ENCODE measurements at regions not wholly inside any gene's neighbourhood (a gene's known extent, or its start where the extent isn't known, plus 50 kb on each side); places are given as distances from the start of the nearest gene placed in this dataset.

GRCh38 chr2:216289470-216289869, 82.8 kb downstream of the MARCHF4 start:
- Histone ChIP-seq H3K27me3 (ENCODE audit: control insufficient read depth, insufficient read depth, low read length) (peaks cover 6% of the 10 kb centered on the region), H3K4me3 (ENCODE audit: low read length) (no peak overlapping the region), H3K9me3 (ENCODE audit: control insufficient read depth, low read depth, low read length) (no peaks in the 10 kb centered on the region), H3K27ac (ENCODE audit: low read length) (no peak overlapping the region), H3K36me3 (ENCODE audit: control insufficient read depth, insufficient read depth, low read length) (no peaks in the 10 kb centered on the region), H3K4me1 (ENCODE audit: control insufficient read depth, insufficient read depth, low read length) (peaks cover 5% of the 10 kb centered on the region)
- peak in 1 of 2 donors; percentile 47 for DNase-seq
- WGBS (ENCODE audit: insufficient coverage, low lambda C conversion rate), result 0% methylated on average over 1 of the region's 2 CpGs

DNA sequence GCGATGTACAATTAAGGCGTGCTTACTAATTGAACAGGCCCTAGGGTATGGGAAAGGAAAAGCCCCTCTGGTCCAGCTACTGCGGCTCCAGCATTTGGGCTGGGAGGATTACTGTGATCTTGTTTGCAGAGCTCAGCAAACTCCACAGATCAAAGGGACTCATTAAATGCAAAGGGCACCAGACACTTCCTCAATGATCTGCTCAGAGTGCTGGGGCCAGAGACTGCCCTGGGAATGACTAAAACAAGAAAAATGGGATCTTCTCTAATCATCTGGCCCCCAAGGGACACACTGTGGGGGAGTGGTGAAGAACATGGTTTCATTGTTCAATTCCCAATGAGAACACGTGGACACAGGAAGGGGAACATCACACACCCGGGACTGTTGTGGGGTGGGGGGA, 85.0 kb downstream of the MARCHF4 start:
- WGBS (ENCODE audit: insufficient coverage, low lambda C conversion rate), result no CpG with 5 or more reads among the region's 5 CpGs
- DNase-seq, result no peak

GRCh38 chr2:216286616-216287231, 85.6 kb downstream of the MARCHF4 start:
- no CpG with 5 or more reads among the region's 8 CpGs for WGBS (ENCODE audit: insufficient coverage, low lambda C conversion rate)
- no peak for DNase-seq
- H3K4me1 ChIP-seq (ENCODE audit: control insufficient read depth, insufficient read depth, low read length), result peaks cover 5% of the 10 kb centered on the region
- H3K4me3 ChIP-seq (ENCODE audit: low read length), result no peak overlapping the region
- no peaks in the 10 kb centered on the region for H3K36me3 ChIP-seq (ENCODE audit: control insufficient read depth, insufficient read depth, low read length)
- no peaks in the 10 kb centered on the region for H3K9me3 ChIP-seq (ENCODE audit: control insufficient read depth, low read depth, low read length)
- peaks cover 6% of the 10 kb centered on the region for H3K27me3 ChIP-seq (ENCODE audit: control insufficient read depth, insufficient read depth, low read length)
- no peak overlapping the region for H3K27ac ChIP-seq (ENCODE audit: low read length)

More for the DNA sequence above, 85.0 kb downstream of the MARCHF4 start:
- Histone ChIP-seq H3K27ac (ENCODE audit: low read length) (no peak overlapping the region), H3K4me1 (ENCODE audit: control insufficient read depth, insufficient read depth, low read length) (peaks cover 5% of the 10 kb centered on the region), H3K9me3 (ENCODE audit: control insufficient read depth, low read depth, low read length) (no peaks in the 10 kb centered on the region), H3K4me3 (ENCODE audit: low read length) (no peak overlapping the region), H3K27me3 (ENCODE audit: control insufficient read depth, insufficient read depth, low read length) (peaks cover 6% of the 10 kb centered on the region), H3K36me3 (ENCODE audit: control insufficient read depth, insufficient read depth, low read length) (no peaks in the 10 kb centered on the region)

GRCh38 chr2:216285701-216286100, 86.6 kb downstream of the MARCHF4 start:
- no peaks in the 10 kb centered on the region for H3K9me3 ChIP-seq (ENCODE audit: control insufficient read depth, low read depth, low read length)
- no peaks in the 10 kb centered on the region for H3K27me3 ChIP-seq (ENCODE audit: control insufficient read depth, insufficient read depth, low read length)
- H3K4me3 ChIP-seq (ENCODE audit: low read length), result no peak overlapping the region
- peaks cover 5% of the 10 kb centered on the region for H3K4me1 ChIP-seq (ENCODE audit: control insufficient read depth, insufficient read depth, low read length)
- no peak overlapping the region for H3K27ac ChIP-seq (ENCODE audit: low read length)
- H3K36me3 ChIP-seq (ENCODE audit: control insufficient read depth, insufficient read depth, low read length), result no peaks in the 10 kb centered on the region
- no peak for DNase-seq
- no CpG with 5 or more reads among the region's 7 CpGs for WGBS (ENCODE audit: insufficient coverage, low lambda C conversion rate)

DNA sequence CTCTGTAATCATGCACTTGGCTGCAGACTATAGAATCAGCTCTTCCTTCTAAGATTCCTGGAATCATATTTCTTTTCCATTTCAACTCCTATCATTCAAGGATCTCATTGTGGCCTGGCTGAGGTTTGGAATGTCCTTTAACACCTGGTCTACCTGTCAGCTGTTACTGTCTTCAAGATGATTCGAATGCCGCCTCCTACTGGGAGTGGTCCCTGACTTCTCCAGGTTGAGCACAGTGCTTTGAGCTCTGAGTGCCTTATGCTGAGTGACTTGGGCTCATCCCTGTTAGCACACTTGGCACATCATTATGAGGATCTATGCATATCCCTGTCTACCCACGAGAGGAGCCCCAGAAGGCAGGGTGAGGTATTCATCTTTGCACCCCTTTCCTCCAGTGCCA, 87.6 kb downstream of the MARCHF4 start:
- H3K27me3 ChIP-seq (ENCODE audit: control insufficient read depth, insufficient read depth, low read length), result no peaks in the 10 kb centered on the region
- DNase-seq, result no peak
- WGBS (ENCODE audit: insufficient coverage, low lambda C conversion rate), result no CpG with 5 or more reads among the region's 3 CpGs
- H3K27ac ChIP-seq (ENCODE audit: low read length), result no peak overlapping the region
- no peaks in the 10 kb centered on the region for H3K36me3 ChIP-seq (ENCODE audit: control insufficient read depth, insufficient read depth, low read length)
- peaks cover 5% of the 10 kb centered on the region for H3K4me1 ChIP-seq (ENCODE audit: control insufficient read depth, insufficient read depth, low read length)
- no peak overlapping the region for H3K4me3 ChIP-seq (ENCODE audit: low read length)
- no peaks in the 10 kb centered on the region for H3K9me3 ChIP-seq (ENCODE audit: control insufficient read depth, low read depth, low read length)

- peak in 1 of 2 donors; percentile 6 for DNase-seq
- Histone ChIP-seq H3K27me3 (ENCODE audit: control insufficient read depth, insufficient read depth, low read length) (no peaks in the 10 kb centered on the region), H3K27ac (ENCODE audit: low read length) (no peak overlapping the region), H3K4me3 (ENCODE audit: low read length) (no peak overlapping the region), H3K36me3 (ENCODE audit: control insufficient read depth, insufficient read depth, low read length) (no peaks in the 10 kb centered on the region), H3K9me3 (ENCODE audit: control insufficient read depth, low read depth, low read length) (no peaks in the 10 kb centered on the region), H3K4me1 (ENCODE audit: control insufficient read depth, insufficient read depth, low read length) (peaks cover 3% of the 10 kb centered on the region)
- 93% methylated on average over 3 of the region's 12 CpGs for WGBS (ENCODE audit: insufficient coverage, low lambda C conversion rate)
These were observed 89.0 kb downstream of the MARCHF4 start for GRCh38 chr2:216283038-216283900.

GRCh38 chr2:216281876-216282275, 90.4 kb downstream of the MARCHF4 start:
- WGBS (ENCODE audit: insufficient coverage, low lambda C conversion rate), result no CpG with 5 or more reads among the region's 2 CpGs
- Histone ChIP-seq H3K9me3 (ENCODE audit: control insufficient read depth, low read depth, low read length) (no peaks in the 10 kb centered on the region), H3K27me3 (ENCODE audit: control insufficient read depth, insufficient read depth, low read length) (no peaks in the 10 kb centered on the region), H3K4me3 (ENCODE audit: low read length) (no peak overlapping the region), H3K4me1 (ENCODE audit: control insufficient read depth, insufficient read depth, low read length) (no peaks in the 10 kb centered on the region), H3K36me3 (ENCODE audit: control insufficient read depth, insufficient read depth, low read length) (no peaks in the 10 kb centered on the region), H3K27ac (ENCODE audit: low read length) (no peak overlapping the region)
- no peak for DNase-seq

DNA sequence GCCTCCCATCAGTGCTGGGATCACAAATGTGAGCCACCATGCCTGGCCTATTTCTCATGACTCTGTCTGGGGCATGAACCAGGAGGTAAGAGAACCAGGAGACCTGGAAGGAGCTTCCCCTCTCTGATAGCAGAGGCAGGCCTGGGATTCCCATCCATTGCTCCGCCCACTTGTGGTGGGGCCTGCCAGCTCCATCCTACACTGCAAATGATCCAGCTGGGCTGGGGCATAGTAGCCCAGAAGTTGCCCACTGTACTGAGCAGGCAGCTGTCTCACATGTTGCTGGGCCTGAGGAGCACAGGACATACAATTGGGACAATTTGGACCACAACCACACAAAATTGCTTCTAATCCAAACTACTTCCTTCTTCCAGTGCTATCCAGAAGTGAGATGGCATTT, 91.0 kb downstream of the MARCHF4 start:
- Histone ChIP-seq H3K27ac (ENCODE audit: low read length) (no peak overlapping the region), H3K4me1 (ENCODE audit: control insufficient read depth, insufficient read depth, low read length) (no peaks in the 10 kb centered on the region), H3K4me3 (ENCODE audit: low read length) (no peak overlapping the region), H3K9me3 (ENCODE audit: control insufficient read depth, low read depth, low read length) (no peaks in the 10 kb centered on the region), H3K27me3 (ENCODE audit: control insufficient read depth, insufficient read depth, low read length) (no peaks in the 10 kb centered on the region), H3K36me3 (ENCODE audit: control insufficient read depth, insufficient read depth, low read length) (no peaks in the 10 kb centered on the region)
- no CpG with 5 or more reads among the region's 1 CpG for WGBS (ENCODE audit: insufficient coverage, low lambda C conversion rate)
- DNase-seq, result no peak

DNA sequence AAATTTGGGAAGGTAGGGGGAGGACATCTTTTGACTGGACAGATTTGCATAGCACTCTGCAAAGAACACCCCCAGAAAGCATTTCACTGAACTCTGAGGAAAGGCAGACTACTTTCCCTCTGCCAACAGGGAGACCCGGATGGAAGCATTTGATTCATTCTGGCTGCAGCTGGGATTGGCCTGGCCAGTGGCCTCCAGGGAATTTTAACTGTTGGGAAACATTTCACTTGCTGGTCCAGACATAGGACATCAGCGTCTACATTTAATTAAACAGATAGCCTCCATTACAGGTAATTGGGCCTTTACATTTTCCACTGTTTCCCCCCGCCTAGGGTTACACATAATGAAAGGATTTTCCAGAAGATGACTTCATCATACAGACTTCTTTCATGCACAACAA, 92.8 kb downstream of the MARCHF4 start:
- WGBS (ENCODE audit: insufficient coverage, low lambda C conversion rate), result 83% methylated on average over 1 of the region's 3 CpGs

DNA sequence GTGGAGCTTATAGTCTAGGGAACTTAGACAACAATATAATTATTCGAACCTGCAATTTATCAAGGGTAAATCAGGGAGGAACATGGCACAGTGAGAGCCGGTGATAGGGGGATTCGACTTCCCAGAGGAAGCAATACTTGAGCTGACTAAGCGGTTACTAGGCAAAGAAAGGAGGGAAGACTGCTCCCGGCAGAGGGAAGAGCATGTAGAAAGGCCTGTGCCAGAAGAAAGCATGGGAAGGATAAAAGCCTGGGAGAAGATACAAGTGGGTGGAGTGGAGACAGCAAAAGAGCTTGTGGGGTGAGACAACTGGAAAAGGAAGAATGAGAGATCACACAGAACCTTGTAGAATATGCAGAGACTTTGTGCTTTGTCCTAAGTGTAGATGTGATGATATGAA, 93.3 kb downstream of the MARCHF4 start:
- WGBS (ENCODE audit: insufficient coverage, low lambda C conversion rate), result 82% methylated on average over 4 of the region's 5 CpGs
- no peak for DNase-seq
- Histone ChIP-seq H3K36me3 (ENCODE audit: control insufficient read depth, insufficient read depth, low read length) (no peaks in the 10 kb centered on the region), H3K27me3 (ENCODE audit: control insufficient read depth, insufficient read depth, low read length) (no peaks in the 10 kb centered on the region), H3K27ac (ENCODE audit: low read length) (no peak overlapping the region), H3K4me1 (ENCODE audit: control insufficient read depth, insufficient read depth, low read length) (no peaks in the 10 kb centered on the region), H3K9me3 (ENCODE audit: control insufficient read depth, low read depth, low read length) (no peaks in the 10 kb centered on the region), H3K4me3 (ENCODE audit: low read length) (no peak overlapping the region)

More for the DNA sequence above, 92.8 kb downstream of the MARCHF4 start:
- no peak overlapping the region for H3K27ac ChIP-seq (ENCODE audit: low read length)
- no peaks in the 10 kb centered on the region for H3K9me3 ChIP-seq (ENCODE audit: control insufficient read depth, low read depth, low read length)
- H3K27me3 ChIP-seq (ENCODE audit: control insufficient read depth, insufficient read depth, low read length), result no peaks in the 10 kb centered on the region
- DNase-seq, result peak in 1 of 2 donors; percentile 13
- no peaks in the 10 kb centered on the region for H3K36me3 ChIP-seq (ENCODE audit: control insufficient read depth, insufficient read depth, low read length)
- no peak overlapping the region for H3K4me3 ChIP-seq (ENCODE audit: low read length)
- H3K4me1 ChIP-seq (ENCODE audit: control insufficient read depth, insufficient read depth, low read length), result no peaks in the 10 kb centered on the region

All from large intestine (tissue), 3 donors.